ACHN (cell line): ENCODE measurements at regions not wholly inside any gene's neighbourhood (a gene's known extent, or its start where the extent isn't known, plus 50 kb on each side); places are given as distances from the start of the nearest gene placed in this dataset.

Experiments
- DNase-seq: peaks from one replicate; pipeline ENCODE4 v3.0.0-alpha.2; 2015
- in situ Hi-C: cut with HindIII; loops from 2 replicates; pipeline ENCODE4 v1.10.0; 2017; ENCODE audit warnings: low sequenced_read_pairs, low pct_ligation_motif_present, low pct_unique_long_range_greater_than_20kb

DNA sequence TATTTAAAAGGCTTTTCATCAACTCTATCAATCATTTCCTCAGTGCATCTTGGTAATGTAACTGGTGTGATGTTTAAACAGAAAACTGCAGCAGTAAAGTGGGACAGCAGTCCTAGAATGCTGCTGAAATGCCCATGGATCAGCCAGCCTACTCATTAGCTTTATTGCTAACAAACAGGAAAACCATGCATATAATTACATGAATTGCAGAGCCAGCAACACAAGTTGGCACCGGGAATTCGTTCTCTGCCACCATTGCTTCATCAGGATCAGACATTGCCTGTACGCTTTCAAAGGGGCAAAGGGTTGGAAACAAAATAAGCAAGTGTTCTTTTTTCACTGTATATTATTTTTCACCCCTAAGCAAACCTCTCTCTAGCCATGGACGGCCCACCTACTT, 276.2 kb upstream of the LRRC7 start:
- in situ Hi-C loops = no loop called here
- no peak for DNase-seq

DNA sequence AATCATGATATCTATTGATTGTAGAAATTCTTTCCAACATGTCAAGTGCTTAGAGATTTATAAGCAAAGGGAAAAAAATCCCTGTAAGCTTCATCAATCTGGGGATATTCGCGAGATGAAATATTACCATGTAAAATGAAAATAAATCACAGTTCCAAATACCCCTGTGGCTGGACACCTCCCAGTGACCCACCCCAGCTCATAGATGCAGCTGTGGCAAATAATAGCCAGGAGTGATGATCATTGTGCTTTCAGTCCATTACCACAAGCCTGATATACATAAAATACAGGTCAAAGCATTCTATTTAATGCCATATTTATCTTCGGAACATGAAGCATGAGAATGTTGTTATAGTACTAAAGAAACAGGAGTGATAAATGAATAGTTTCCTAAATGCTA, 274.9 kb upstream of the LRRC7 start:
- no peak for DNase-seq
- in situ Hi-C loops = no loop called here

DNA sequence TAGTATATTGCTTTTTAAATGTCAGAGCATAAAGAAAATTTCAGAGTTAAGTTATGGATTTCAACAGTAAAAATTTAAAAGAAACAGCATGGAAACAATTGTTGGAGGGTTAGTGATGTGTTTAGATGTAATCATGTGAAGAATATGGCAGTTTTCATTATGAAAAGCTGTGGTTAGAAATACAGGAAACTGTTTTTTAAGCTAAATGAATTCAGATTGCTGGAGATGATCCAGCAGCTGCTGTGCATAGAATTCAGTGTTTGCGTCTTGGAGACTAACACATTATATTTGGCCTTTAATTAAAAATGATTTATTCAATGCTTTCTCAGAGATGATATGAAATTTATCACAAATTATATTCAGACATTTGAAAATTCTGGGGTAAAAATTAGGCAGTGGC, 273.6 kb upstream of the LRRC7 start:
- in situ Hi-C loops = no loop called here

DNA sequence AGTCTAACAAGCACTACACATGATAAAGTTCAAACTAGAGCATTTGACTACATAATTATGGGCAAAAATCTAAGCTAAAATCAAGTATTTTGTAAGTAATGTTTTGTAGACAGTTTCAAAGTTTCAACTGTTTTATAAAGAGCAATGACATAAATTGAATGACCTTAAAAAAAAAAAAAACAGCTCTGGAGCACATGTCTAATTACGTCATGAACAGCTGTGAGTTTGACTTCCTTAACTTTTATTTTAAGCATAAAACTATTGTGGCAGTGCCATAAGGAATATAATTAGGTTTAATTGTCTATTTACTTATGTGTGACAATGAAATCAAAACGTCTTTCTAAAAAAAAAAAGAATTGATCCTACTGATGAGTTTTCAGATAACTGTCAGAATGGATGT, 272.5 kb upstream of the LRRC7 start:
- DNase-seq = no peak
- in situ Hi-C loops = no loop called here

More for the DNA sequence above, 273.6 kb upstream of the LRRC7 start:
- no peak for DNase-seq

DNA sequence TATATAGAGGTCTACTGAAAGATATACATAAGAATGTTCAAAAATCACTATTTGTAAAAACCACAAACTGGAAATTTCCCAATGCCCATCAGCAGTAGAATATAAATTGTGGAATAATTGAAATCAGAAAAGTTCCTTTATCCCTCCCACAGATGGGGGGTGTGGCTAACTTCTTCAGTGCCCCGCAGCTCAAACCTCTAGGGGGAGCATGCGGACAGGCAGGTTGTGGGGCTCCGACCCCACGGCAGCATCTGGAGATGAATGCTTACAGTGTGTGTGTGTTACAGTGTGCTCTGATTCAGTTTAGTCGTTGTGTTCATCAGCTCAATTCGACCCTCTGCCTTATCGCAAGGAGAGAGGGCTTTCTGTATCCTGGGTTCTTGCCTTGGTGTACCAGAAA, 262.1 kb upstream of the LRRC7 start:
- no peak for DNase-seq
- in situ Hi-C loops = no loop called here

DNA sequence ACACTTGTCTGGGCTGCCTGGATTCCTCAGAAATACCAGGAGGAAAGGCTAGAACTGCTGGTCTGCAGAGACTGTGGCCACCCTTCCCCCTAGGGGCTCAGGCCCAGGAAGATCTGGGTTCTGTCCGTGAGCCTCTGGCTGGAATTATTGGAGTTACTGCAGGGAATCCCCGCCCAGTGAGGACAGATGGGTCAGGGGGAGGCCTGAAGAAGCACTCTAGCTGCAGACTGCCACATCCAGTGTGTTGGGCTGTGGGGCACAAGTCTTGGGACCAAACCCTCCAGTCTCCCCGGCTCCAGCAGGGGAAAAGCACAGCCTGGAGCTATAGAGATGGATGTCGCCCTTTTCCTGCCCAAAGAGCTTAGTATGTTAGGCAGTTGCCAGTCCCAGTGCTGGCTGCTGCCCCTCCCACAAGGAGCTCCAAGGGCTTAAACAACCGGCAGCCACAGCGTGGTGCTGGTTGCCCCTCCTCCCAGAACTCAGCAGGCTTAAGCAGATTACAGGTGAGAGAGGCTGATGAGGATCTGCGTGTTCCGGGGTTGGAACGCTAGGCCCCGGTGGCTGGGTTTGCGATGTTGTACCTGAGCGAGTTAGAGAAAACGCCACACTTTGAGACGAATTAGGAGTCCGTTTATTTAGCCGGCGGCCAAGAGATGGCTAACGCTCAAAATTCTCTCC, 255.5 kb upstream of the LRRC7 start:
- DNase-seq = no peak
- in situ Hi-C loops = no loop called here

DNA sequence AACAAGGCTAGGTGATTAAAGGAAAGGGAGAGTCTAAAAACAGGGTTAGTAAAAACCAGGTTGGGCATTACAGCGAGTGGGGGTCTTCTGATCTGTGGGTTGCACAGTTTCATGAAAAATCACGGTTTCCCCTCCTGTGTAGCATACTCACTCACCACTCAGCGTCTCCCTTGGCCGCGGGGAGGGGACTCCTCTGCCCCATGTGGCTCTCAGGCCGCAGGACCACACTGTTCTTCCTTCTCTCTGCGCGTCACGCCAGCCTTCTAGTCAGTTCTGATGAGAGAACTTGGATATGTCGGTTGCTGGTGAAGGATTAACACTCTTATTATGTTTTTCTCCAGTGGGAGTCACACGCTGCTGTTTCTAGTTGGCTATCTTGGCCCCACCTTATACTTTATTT, 254.6 kb upstream of the LRRC7 start:
- in situ Hi-C loops = no loop called here
- DNase-seq = no peak

DNA sequence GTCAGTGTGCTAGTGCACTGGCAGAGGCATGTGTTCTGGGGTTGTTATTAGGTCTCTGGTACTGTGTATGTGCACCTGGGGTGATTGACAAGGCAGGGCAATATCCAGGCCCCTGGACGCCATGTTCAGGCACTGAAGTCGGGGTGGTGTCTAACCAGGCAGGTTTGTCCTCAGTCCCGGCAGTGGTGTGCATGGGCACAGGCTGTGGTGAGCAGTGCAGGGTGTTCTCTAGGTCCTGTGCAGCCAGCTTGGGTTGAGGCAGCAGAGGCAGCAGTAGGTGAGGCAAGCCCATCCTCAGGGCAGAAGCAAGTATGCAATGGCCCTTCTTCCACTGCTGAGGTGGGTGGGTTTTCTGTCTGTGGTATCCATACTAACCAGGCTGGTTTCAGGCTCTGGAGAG, 252.3 kb upstream of the LRRC7 start:
- no peak for DNase-seq
- in situ Hi-C loops = no loop called here

DNA sequence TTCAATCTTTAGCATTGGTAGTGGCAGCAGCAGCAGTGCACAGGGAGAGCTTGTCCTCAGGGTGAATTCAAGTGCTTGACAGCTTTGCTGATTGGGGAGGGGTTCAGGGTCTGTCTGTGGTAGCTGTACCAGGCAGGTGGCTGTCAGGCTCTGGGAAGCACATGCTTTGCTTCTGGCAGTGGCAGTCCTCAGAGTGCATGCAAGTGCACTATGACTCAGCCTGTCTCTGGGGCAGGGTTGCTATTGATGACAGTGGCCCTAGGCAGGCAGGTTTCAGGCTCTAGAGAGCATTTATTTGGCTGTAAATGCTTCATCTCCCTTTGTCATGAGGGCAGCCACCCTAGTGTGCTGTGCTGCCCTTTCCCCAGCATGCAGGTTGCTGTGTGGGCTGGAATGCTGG, 251.9 kb upstream of the LRRC7 start:
- no peak for DNase-seq
- in situ Hi-C loops = no loop called here

DNA sequence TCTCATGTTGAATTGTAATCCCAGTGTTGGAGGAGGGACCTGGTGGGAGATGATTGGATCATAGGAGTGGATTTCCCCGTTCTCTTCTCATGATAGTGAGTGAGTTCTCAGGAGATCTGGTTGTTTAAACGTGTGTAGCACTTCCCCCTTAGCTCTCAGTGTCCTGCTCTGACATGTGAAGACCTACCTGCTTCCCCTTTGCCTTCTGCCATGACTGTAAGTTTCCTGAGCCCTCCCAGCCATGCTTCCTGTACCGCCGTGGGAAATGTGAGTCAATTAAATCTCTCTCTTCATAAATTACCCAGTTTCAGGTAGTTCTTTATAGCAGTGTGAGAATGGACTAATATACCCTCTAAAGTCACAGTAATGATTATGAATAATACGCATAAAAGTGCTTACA, 248.4 kb upstream of the LRRC7 start:
- DNase-seq = no peak
- in situ Hi-C loops = no loop called here

DNA sequence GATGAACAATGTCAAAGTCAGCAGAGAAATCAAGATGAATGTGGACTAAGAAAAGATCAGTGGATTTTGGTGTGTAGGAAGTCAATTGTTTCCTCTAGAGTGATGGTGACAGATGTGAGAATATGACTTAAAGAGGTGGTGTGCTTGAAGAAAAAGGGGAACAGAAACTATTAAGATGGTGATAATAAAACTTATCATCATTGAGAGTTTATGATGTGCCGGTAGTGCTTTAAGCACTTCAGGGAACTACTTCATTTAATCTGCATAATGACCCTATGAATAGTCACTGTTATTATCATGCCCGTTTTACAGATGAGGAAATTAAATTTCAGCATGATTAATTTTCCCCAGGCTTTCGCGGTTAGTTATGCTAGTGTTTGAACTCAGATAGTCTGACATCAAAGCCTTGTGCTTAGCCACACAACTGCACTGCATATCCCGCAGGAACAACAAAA, 246.9 kb upstream of the LRRC7 start:
- in situ Hi-C loops = no loop called here
- no peak for DNase-seq

DNA sequence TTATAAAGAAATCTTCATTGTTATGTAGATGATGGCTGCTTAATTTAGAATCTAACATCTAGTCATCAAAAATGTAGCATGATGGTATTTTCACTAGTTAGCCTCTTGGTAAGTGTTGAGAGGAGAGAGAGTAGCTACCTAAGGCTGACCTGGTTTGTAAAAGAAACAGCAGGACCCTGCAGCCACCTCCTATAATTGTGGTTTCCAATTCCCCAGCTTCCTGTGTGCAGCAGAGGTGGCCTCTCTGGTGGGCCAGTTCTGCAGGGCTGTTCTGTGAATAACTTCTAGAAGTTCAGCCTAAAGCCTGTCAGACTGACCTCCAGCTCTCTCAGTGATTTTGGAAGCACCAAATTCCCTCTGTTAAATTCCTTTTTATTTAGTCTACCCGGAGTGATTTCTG, 246.4 kb upstream of the LRRC7 start:
- no peak for DNase-seq
- in situ Hi-C loops = no loop called here

DNA sequence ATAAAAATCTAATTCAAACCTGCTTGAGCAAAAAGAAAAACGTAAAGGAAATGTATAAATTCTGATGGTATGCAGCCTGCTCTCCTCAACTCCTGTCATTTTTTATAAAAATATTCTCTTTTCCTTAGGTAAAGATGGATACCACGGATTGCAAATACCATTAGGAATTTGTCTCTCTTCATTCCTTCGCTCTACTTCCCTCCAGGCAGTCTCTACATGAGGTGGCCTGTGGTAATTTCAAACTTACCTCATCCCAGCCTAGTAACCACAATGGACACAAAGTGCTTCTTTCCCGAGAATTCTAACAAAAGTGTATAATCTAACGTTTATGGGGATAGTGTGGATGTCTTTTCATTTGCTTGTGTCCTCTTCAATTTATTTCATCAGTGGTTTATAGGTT, 239.5 kb upstream of the LRRC7 start:
- in situ Hi-C loops = no loop called here
- DNase-seq = no peak

DNA sequence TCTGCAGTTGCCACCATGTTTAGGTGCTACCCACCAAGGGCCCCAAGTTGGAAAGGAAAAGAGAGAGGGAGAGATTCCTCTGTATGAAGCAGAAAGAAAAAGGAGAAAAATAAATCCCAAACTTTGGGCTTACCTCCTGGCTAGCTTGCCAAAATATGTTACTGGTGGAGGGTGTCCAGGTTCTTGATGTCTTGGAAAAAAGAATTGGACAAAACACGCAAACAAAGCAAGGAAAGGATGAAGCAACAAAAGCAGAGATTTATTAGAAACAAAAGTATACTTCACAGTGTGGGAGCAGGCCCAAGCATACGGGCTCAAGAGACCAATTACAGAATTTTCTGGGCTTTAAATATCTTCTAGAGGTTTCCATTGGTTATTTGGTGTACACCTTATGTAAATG, 204.5 kb upstream of the LRRC7 start:
- DNase-seq = no peak
- in situ Hi-C loops = no loop called here

DNA sequence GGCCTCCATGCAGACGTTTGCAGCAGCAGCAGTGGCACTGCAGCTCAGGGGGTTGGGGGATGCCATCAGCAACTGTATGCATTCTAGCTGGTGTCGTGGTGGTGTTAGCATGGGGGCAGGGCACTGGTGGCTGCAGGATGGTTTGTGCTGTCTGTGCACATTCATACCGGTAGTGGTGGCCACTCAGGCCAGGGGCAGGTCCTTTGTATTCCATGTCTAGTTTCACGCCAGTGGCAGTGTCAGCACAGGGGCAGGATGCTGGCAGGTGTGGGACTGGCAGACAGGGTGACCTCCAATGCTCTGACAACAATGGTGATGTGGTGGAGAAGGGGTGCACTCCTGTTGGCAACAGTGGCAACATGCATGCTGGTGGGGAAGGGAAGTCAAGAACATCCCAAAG, 194.2 kb upstream of the LRRC7 start:
- no peak for DNase-seq
- in situ Hi-C loops = no loop called here

DNA sequence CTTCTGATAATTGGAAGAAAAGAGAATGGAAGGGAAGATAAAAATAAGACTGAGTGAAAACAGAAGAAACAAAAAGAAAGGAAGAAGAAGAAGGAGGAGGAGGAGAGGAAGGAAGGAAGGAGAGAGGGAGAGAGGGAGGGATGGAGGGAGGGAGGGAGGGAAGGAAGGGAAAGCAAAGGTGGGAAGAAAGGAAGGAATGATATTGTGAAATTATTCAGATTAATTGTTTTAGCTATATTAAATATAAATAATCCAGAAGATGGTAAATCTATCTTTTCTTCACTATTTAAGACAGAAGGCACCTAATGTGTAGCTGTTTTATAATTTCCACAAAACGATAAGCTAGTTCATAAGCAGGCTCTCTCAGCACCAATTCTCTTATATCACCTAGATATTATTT, 191.3 kb upstream of the LRRC7 start:
- in situ Hi-C loops = no loop called here
- DNase-seq = no peak

DNA sequence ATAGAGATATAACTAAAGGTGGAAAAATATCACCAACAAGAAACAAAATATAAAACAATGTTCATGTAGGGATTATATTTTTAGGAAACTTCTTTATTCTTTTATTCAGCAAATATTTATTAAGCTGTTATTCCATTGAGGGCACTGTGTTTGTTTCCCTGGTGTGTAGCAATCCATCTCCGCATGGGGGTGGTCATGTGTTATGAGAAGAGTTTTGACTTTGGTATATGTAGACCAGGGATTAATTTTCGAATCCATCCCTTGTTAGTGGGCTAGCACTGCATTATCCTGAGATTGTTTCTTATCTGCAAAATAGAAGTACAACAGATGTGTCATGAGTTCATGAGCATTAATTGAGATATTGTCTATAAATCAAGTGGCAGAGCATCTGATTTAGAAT, 190.2 kb upstream of the LRRC7 start:
- DNase-seq = no peak

DNA sequence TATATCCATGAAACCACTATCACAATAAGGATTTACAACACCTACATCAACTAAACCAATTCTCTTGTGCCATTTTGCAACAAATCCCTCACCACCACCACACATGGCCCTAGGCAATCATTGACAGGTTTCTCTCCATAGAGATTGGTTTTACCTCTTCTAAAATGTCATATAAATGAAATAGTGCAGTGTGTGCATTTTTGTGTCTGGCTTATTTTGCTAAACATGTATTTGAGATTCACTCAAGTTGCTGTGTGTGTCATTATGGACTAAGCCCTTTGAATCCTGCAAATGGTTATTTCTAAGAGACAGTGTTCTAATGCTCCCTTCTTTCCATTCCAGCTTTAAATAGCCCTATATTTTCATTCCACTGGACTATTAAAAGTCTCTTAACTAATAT, 179.7 kb upstream of the LRRC7 start:
- DNase-seq = no peak
- in situ Hi-C loops = no loop called here

More for the DNA sequence above, 190.2 kb upstream of the LRRC7 start:
- in situ Hi-C loops = no loop called here

DNA sequence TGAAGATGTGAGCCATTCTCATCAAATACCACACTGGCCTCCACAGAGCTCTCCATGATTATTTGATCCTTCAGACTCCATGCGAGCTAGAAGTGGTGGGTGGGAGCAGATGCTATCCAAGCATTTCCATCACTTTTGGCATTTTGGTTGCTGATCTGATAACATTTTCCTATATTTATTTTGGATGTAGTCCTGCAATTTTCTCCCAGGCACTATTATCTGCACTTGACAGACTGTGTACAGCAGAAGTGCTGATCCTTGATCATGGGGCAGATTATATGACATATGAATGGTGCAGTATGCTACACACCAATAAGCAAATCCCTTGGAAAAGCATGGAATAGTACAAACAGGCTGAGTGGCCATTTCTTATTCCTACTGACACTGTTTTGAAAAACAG, 167.6 kb upstream of the LRRC7 start:
- in situ Hi-C loops = no loop called here
- DNase-seq = no peak

DNA sequence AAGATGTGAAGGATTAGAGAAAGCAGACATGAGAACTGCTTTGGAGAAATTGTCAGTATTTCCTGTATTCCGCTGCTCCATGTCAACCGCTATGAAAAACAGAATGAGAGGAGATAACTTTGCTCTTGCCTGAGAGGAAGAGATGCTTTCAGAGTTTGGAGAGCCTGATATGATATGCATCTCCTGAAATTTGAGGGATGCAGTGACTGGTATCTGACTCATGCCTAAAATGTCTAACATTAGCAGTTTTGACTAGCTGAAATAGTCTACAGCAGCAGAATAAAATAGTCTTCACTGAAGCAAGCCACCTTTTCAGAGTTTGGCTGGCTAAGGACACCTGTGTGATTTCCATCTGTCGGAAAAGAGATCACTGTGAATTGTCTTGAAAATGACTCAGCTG, 165.8 kb upstream of the LRRC7 start:
- in situ Hi-C loops = no loop called here
- no peak for DNase-seq

DNA sequence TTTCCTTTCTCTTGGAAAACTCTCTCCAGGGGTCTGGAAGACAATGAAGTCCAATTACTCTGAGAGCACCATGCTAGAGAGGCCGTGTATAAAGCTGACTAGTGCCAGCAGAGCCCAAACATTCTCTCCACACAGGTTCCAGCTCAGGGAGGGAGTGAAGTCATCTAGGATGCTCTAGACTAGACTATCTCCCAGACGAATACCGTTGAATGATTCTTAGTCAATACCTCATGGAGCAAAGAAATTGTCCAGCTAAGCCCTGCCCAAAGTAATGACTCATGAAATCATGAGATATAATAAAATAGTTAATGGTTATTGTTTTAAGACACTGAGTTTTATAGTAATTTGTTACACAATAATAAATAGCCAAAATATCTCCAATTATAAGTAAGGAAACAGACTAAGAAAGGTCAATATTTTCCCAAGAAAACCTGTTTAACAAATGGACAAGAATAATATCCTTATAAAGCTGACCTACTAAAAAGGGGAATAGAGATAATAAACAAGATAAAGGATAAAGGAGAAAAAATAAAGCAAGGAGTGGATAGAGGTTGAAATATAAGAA, 163.9 kb upstream of the LRRC7 start:
- DNase-seq = no peak
- in situ Hi-C loops = no loop called here
